ENCODE measurements at regions not wholly inside any gene's neighbourhood (a gene's known extent, or its start where the extent isn't known, plus 50 kb on each side); places are given as distances from the start of the nearest gene placed in this dataset.

GRCh38 chr2:9764153-9764778, 79.0 kb upstream of the TAF1B start:
- peaks cover 24 to 27% of the 10 kb centered on the region in 2 donors for H3K4me1 Mint-ChIP-seq
- H3K9me3 Mint-ChIP-seq = no peaks in the 10 kb centered on the region
- no peaks in the 10 kb centered on the region for H3K27me3 Mint-ChIP-seq (ENCODE audit: low read depth in 2 of 2)
- no peak overlapping the region for H3K27ac Mint-ChIP-seq
- no peaks in the 10 kb centered on the region for H3K36me3 ChIP-seq (ENCODE audit: control insufficient read depth, insufficient read depth, low read length)
- WGBS (ENCODE audit: insufficient coverage) = 80% methylated on average over 7 of the region's 7 CpGs
- no peaks in the 10 kb centered on the region for H3K27me3 ChIP-seq (ENCODE audit: control insufficient read depth, insufficient read depth, low read length)
- no peak overlapping the region for H3K4me3 Mint-ChIP-seq
- no peak overlapping the region for H3K27ac ChIP-seq (ENCODE audit: low read length)
- TF ChIP-seq CTCF (IDR thresholded peaks at IDR 0.05) = no peak
- intact Hi-C loops (cut with micrococcal nuclease) = no loop called here
- no peak overlapping the region for H3K4me3 ChIP-seq (ENCODE audit: low read length)
- ATAC-seq = no peak
- H3K4me1 ChIP-seq (ENCODE audit: control insufficient read depth, insufficient read depth, low read length) = peaks cover 9% of the 10 kb centered on the region
- no peaks in the 10 kb centered on the region for H3K36me3 Mint-ChIP-seq
- no peaks in the 10 kb centered on the region for H3K9me3 ChIP-seq (ENCODE audit: control insufficient read depth, insufficient read depth, low read length)
- DNase-seq = no peak

- Histone ChIP-seq H3K9me3 (ENCODE audit: control insufficient read depth, insufficient read depth, low read length) (no peaks in the 10 kb centered on the region), H3K4me1 (ENCODE audit: control insufficient read depth, insufficient read depth, low read length) (peaks cover 16% of the 10 kb centered on the region), H3K36me3 (ENCODE audit: control insufficient read depth, insufficient read depth, low read length) (no peaks in the 10 kb centered on the region), H3K27ac (ENCODE audit: low read length) (no peak overlapping the region), H3K27me3 (ENCODE audit: control insufficient read depth, insufficient read depth, low read length) (no peaks in the 10 kb centered on the region), H3K4me3 (ENCODE audit: low read length) (no peak overlapping the region)
- intact Hi-C loops (cut with micrococcal nuclease) = no loop called here
- ATAC-seq (no peak), DNase-seq (no peak)
- no peaks in the 10 kb centered on the region for H3K9me3 Mint-ChIP-seq
- 91% methylated on average over 14 of the region's 18 CpGs for WGBS (ENCODE audit: insufficient coverage)
- H3K36me3 Mint-ChIP-seq = no peaks in the 10 kb centered on the region
- H3K27ac Mint-ChIP-seq = no peak overlapping the region
- no peak for TF ChIP-seq CTCF (IDR thresholded peaks at IDR 0.05)
- H3K4me1 Mint-ChIP-seq = peaks cover 12 to 24% of the 10 kb centered on the region in 2 donors
- H3K27me3 Mint-ChIP-seq (ENCODE audit: low read depth in 2 of 2) = no peaks in the 10 kb centered on the region
- H3K4me3 Mint-ChIP-seq = no peak overlapping the region
These were observed 77.4 kb upstream of the TAF1B start for GRCh38 chr2:9765611-9766531.

GRCh38 chr2:9767656-9768281, 75.5 kb upstream of the TAF1B start:
- TF ChIP-seq CTCF (IDR thresholded peaks at IDR 0.05) = no peak
- ATAC-seq = no peak
- H3K27ac ChIP-seq (ENCODE audit: low read length) = no peak overlapping the region
- no peaks in the 10 kb centered on the region for H3K9me3 ChIP-seq (ENCODE audit: control insufficient read depth, insufficient read depth, low read length)
- no peaks in the 10 kb centered on the region for H3K27me3 Mint-ChIP-seq (ENCODE audit: low read depth in 2 of 2)
- no peaks in the 10 kb centered on the region for H3K36me3 Mint-ChIP-seq
- no peaks in the 10 kb centered on the region for H3K9me3 Mint-ChIP-seq
- DNase-seq = no peak
- 88% methylated on average over 17 of the region's 17 CpGs for WGBS (ENCODE audit: insufficient coverage)
- H3K4me1 ChIP-seq (ENCODE audit: control insufficient read depth, insufficient read depth, low read length) = peaks cover 16% of the 10 kb centered on the region
- intact Hi-C loops (cut with micrococcal nuclease) = no loop called here
- no peaks in the 10 kb centered on the region for H3K27me3 ChIP-seq (ENCODE audit: control insufficient read depth, insufficient read depth, low read length)
- H3K4me3 Mint-ChIP-seq = no peak overlapping the region
- no peak overlapping the region for H3K4me3 ChIP-seq (ENCODE audit: low read length)
- no peaks in the 10 kb centered on the region for H3K36me3 ChIP-seq (ENCODE audit: control insufficient read depth, insufficient read depth, low read length)
- H3K27ac Mint-ChIP-seq = no peak overlapping the region
- peaks cover 9 to 22% of the 10 kb centered on the region in 2 donors for H3K4me1 Mint-ChIP-seq
